ENCODE measurements at regions not wholly inside any gene's neighbourhood (a gene's known extent, or its start where the extent isn't known, plus 50 kb on each side); places are given as distances from the start of the nearest gene placed in this dataset.

DNA sequence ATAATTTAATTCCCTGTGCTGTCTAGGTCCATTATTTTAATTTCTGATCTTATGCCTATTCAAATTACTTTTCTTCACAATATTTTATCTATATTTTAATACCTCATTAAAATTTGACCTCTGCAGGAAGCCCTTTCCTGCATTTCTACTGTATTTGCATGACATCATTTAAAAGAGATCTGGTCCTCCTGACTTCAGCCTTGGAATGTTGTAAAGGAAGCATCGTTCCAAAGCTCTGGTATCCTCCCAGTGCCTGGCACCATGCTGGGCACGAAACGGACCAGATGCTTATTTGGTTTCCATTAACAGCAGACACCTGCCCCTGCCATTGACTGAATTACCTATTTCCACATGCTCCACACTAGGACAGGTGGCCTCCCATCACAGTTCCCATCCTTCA lies 247.5 kb downstream of the KLF6 start:
- no peak for DNase-seq

DNA sequence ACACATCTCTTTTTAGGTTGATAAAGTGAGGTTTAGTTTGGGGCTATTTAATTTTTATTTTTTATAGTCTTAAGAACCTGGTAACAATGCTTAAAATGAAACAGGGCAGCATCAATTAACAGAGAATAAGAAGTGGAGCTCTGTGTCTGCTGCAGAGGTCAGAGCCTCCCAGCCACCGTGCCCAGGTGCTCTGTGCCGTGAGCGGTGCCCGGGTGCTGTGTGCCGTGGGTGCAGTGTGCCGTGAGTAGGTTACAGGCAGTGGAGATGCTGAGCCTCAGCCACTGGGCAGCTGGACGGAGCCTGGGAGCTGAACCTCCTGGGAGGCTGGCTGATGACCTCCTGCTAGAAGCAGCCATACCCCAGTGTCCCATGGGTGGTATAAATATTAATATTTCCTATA lies 250.0 kb downstream of the KLF6 start:
- no peak for DNase-seq

DNA sequence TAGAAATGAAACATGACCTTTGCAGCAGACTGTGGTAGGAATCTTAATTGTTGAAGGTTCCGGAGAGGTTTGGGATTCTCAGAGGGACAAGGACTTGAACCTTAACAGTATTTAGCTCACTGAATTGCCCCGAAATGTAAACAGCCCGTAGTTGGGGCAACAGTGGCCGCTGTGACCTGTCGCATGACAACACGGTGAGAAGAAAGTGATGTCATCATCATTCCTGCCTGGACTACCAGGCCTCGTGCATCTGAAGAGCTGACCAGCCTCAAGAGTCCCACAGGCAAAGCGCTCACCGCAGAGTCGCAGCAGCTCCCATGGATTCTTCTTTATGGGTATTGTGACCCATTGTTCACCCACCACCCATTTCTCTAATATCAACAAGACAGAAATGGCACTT lies 250.6 kb downstream of the KLF6 start:
- DNase-seq, result no peak

DNA sequence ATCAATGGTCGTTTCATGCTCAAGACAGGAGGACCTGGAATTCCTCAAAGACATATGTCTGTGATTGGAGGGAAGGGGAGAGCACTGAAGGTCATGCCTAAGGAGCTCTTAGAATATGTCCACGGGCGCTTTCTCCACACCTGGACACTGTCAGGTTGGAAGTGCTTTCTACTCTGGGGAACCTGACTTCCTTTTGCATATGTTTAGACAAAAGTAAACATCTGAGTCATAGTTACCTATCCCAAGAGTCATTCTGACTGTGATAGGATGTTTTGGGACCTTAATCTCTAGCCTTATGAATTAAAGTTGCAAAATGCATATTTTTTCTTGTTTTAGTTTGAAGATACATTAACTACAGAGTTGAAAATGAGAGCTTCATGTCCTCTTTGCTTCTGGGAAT lies 251.7 kb downstream of the KLF6 start:
- DNase-seq, result no peak

DNA sequence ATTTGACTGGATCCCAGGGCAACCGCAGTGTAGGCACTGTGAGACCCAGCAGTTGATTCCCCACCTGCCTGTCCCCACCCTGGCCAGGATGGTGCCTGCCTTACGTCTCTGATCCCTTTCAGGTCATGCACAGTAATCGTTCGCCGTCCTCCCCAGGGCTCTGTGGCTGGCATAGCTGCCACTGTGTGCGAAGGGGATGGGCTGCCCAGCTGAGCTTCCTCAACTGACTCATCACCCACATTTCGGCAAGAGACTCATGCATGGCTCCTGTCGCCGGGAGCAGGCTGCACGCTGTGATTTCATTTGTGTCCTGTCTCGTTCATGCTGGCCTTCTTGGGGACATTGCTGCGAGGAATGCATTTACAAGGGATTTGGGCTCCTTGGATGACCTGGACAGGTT lies 252.4 kb downstream of the KLF6 start:
- DNase-seq, result no peak

DNA sequence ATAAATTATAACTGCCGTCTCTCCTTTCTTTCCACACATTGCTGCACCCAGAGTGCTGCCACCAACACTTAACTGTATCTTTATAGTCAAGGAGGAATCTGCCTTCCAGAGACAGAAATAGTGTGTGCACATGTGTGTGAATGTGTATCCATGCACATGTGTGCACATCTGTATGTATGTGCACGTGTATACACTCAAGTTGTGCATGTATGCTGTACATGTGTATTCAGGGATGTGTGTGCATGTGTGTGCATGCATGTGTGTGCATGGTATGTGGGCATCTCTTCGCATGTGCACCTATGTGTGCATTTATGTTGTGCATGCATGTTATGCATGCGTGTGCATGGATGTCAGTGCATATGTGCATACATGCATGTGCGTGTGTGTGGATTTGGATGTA lies 253.3 kb downstream of the KLF6 start:
- no peak for DNase-seq

DNA sequence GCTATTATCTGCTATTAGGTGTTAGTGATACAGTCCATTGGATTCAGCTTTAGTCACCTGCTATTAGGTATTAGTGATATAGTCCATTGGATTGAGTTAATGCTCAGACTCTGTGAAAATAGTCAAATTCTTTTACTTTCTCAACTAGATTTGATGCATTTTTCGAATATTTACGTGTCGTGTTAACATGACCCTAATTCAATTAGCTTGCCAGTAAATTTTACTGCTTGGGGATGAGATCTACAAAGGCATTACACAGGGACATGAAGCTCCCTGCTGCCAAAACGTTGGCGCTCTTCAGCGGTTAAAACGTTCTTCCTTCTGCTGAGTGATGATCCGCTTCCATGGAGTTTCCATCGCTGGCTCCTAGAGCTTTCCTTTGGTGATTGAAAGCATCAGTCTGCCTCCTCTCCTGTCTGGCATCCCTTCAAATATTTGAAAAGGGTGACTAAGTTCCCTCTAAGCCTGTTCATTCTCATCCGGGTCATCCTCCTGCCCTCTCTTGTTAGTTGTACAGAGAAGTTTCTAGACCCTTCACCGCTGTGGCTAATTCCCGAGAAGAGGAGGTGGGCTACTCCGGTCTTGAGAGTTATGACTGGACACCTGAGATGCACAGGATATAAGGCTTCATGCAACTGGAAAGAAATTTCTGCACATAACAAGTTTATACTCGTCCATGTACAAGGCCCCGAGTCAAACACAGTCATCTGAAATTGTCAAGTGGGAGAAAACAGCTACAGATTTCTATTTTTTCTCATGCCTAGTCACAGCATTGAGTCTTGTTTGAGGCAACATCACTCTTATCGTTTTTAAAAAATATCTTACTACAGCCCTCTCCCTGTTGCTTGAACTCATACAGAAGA lies 254.0 kb downstream of the KLF6 start:
- no peak for DNase-seq

DNA sequence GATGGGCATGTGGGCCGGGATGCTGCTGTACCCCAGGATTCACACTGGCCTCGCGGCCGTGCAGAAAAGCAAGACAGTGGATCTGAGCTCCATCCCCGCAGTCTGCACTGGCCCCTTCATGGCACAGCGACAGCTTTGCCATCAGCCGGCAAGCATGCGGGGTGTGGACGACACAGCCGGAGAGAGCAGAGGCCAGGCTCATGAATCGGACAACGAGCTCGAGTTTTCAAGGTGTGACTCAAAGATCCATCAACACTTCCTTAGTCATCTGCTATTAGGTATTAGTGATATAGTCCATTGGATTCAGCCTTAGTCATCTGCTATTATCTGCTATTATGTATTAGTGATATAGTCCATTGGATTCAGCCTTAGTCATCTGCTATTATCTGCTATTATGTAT lies 254.7 kb downstream of the KLF6 start:
- no peak for DNase-seq

DNA sequence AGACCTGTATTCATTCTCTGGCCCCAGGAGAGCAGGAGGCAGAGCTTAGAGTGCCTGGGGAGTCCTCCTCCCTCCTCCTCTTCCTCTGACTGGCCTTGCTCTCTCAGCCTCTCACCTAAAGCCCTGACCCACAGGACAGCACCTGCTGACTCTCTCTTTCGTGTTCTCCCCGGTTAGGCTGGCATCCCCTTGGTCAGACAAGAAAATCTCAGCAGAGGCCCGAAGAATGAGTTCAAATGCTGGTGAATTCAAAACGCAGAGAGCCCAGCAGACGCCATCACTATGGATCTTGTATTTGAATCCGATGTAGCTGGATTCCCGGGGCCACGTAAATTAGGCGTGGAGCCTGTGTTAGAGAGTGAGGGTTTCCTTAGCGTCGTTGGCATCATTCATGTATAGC lies 255.3 kb downstream of the KLF6 start:
- DNase-seq, result no peak

DNA sequence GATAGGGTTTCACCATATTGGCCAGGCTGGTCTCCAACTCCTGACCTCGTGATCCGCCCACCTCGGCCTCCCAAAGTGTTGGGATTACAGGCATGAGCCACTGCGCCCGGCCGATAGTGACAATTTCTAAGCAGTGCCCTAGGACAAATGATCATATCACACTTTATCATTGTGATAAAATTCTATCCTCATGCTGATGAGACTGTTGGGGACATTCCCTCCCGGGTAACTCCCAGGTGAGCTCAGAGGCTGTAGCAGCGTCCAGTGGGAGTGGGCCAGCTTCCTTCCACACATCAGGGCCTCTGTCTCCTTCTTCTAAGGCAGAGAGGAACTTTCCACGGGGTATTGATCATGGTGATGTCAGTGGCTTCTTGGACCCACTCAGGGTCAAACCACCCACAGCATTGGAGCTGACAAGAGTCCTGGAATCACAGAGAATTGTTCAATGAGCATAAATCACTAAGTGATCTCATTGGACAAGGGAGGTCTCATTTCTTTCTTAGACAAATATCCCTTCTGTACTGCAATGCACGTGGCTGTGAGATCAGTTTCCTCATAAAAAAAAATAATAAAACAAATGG lies 256.1 kb downstream of the KLF6 start:
- DNase-seq, result no peak

DNA sequence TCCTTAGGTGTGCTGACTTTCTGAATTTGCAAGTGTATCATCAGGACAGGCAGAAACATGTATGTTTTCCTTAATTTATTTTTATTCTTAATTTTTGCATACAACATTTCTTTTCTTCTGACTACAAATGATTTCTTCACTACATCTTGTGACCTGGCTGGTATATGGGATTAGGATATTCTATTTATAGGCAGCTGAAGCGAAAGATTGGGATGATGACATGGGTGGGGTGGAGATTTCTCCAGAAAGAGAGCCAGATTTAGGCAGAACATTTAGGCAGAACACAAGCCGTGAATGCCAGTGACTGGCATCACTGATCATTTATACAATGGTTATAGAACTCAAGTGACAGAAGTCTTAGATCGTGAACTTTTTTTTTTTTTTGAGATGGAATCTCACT lies 256.7 kb downstream of the KLF6 start:
- DNase-seq, result no peak

DNA sequence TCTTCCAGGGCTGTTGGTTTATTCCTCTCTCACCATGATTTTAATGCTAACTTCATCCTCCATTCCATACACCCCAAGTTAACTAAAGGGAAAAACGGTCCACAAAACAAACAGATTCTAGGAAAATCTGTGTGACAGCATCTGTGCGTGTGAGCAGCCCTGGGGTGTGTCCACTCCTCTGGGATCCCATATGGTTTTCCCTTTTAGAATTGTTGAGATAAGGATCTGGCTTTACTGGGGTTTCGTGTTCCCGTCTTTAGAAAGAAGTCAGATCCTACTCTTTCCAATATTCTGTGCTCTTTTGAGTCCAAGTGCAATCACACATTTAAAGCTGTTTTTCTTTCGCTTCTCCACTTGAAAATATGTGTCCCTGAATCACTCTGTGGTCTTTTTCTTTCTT lies 257.1 kb downstream of the KLF6 start:
- no peak for DNase-seq

DNA sequence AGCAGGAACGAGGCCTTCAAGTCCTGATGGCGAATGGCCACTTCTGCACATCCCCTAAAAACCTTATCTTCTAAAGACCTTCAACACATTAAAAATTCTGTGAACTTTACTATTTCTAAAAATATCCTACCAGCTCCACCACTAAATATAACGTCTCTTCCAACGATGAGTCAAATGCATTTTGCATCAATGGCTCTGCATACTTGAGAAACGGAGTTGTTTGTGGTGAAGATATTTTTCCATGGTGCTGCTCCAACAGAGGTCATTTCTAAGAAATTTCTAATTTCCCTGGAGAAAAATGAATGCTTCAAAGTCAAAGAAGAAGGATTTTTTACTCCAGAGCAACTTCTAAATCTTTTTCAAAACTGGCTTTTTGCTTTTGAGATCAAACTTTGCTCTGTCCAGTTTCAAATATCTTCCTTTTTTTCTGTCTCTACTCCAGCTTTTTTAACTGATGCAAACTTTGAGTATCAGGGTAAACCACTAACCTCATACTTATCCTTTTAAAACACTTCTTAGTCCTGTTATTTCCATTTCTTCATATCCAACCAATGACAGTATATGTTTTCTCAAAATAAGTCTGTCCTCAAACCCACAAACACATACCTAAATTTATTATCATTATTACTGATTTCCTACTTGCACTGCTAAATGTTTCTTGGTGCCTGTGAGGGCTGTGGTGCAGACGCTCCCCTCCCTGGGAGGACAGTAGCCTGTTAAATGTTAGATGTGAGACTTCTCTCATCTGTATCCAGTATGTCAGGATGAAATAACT lies 258.1 kb downstream of the KLF6 start:
- no peak for DNase-seq

DNA sequence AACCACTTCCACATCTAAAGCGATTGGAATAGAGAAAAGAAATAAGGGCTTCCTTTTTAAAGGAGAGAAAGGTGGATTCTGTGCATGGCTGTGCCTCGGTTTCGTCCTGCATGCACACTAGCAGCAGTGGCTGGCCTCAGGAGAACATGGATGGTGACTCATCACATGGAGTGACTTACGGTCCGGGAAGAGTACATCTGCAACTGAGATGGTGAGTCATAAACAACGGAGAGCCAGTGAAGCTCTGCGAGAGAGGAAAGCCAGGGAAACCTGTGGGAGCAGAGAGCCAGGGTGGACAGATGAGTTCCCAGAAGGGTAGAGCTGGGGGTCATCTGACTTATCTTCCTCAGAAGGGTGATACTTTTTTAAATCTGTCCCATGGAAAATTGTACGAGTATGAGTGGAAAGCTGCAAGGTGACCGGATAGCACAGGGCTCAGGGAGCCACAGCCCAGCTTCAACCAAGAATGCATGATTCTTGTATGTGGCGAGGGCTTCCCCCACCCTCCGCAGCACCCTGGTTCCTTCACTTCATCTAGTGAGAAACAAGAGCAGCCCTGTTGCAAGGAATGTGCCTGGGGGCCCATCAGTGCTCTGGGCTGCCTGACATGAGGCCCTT lies 259.1 kb downstream of the KLF6 start:
- no peak for DNase-seq

DNA sequence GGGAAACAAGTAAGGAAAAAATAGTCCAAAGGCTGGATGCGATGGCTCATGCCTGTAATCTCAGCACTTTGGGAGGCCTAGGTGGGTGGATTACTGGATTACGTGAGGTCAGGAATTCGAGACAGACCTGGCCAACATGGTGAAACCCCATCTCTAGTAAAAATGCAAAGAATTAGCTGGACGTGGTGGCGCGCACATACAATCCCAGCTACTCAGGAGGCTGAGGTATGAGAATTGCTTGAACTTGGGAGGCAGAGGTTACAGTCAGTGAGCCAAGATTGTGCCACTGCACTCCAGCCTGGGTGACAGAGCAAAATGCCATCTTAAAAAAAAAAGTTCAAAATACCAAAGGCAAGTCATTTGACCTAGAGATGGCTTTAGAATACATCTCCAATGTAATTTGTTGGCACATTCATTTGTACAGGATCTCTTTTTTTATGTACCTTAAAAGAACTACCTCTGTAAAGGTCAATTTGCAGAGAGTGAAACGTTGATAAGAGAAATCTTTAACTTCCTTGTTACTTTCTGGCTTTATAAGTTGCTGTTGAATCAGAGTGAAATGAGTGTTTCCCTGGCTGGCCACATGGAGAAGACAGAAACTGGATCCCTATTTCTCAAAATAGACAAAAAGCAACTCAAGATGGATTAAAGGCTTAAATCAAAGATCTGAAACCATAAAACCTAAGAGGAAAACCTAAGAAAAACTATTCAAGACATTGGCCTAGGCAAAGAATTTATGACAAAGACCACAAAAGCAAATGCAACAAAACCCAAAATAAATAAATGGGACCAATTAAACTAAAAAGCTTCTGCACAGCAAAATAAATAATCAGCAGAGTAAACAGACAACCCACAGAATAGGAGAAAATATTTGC lies 260.7 kb downstream of the KLF6 start:
- no peak for DNase-seq

DNA sequence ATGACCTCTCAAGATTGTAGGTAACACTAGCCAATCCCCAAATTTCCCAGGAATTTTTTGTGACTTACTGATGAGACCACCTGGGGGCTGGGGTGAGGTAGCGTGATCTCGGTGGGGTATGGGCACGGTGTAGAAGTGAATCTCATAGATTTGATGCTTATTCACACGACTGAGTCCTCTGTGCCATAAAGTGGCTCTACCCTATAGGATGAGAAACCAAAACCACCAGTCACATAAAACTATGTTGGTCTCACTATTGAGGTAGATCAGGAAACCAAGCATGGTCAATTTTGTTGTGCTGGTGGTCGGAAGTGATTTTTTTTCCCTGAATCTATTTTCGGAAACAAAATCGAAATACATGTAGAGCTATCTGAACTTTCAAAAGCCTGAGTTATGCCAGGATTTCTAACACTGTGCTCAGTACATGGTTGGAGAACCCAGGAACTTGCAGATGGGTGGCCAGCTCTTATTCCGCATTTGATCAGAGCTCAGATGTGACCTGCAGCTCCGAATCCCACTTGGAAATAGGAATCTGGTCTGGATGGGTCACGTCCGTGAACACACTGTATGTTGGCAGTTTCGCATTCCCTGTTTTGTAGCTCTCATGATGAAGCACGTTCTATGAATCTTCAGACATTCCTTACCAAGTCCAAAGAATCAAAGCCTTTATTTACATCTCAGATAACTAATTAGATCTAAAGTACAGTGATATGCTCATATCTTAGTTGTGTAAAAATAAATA lies 261.5 kb downstream of the KLF6 start:
- DNase-seq, result no peak

DNA sequence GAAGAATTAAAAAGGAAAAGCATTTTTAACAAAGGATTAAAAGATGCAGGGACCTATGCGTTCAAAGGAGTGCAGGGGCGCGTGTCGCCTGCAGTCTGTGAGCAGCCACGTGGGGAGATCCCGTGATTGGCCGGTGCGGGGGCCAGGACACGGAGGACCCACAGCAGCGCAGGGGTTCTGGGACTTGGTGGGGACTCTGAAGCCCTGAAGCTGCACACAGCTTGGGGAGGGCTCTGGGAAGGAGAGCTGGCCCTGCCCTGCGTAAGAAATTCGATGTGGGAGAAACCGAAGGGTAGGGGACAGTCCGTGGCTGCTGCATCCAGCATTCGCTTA lies 268.1 kb downstream of the KLF6 start:
- no peak for DNase-seq

DNA sequence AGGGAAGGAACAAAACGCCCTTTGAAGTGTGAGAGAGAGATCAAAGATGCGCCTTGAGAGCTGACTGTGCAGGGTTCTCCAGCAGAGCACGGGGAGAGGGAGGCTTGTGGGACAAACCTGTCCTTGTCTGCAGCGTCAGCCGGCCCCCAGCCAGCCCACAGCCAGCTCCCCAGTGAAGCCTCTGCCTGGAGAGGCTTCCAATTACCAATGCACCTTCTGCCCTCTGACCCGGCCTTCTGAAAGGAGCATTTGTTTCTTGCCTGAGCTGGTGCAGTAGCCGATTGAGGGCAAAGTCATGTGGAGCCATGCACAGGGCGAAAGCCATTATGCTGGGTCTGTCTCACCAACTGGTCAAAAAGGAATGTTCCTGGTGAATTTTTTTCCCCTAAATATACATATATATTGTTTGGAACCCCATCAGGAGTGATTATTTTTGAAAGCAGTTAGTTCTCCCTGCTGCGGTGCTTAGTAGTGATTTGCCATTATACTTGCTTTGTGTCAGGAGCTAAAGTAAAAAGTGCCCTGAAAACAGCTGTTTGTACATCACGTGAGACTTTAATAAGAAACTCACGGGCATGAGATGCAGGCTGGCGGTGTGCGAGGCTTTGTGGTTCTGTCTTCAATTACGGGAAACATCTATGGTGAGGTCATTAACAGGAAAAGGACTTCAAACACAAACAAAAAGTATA lies 268.6 kb downstream of the KLF6 start:
- DNase-seq, result no peak

DNA sequence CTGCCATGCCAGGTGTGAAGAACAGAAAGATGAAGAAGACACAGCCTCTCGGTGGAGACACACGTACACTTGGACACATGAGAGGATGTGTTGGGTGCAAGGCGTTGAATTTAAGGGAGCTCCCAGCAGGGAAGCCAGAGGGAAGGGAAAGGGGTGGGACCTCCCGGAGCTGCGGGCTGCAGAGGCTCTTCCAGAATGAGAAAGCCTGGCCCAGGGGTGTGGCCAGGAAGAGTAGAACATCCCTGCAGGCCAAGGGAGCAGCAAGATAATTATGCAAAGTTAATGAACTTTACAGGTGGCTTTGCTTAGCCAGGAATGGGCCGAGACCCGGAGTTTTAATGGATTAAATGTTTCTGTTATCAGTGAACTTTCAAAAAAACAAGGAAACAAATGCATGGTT lies 270.3 kb downstream of the KLF6 start:
- no peak for DNase-seq

DNA sequence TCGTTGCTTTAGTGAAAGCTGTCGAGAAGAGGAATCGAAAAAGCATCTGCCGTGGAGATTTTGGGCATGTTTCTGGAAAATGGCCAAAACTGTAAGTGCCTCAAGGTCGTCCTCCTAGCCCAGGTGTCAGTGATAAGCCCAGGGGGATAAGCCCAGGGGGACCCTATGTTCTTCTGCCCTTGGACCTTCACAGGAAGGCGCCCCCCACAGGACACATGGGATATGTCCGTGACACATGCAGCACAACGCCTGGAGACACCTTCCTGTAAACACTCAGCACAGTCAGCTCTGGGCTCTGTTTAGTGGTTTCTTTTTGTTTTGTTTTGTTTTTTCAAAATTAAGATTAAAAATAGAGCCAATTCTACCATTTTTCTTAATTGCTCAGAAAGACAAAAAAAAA lies 272.7 kb downstream of the KLF6 start:
- no peak for DNase-seq

DNA sequence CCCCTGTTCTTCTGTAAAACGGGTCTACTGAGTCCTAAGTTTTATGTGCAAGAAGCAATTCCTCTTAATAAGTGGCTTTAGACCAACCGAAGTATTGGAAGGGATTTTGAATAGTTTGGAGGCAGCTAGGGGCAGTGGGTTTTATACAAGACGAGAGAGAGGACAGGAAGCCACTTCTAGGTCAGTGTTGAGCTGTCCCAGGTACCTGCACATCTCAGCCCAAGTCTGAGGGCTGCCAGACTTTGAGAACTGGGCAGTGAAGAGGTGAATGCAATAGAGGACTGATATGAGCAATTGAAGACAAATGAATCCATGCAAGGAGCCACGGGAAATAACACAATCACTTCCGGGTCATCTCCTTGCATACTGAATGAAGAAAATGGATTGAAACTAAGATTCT lies 273.5 kb downstream of the KLF6 start:
- DNase-seq, result no peak
